HUES64 (cell line): ENCODE measurements at regions not wholly inside any gene's neighbourhood (a gene's known extent, or its start where the extent isn't known, plus 50 kb on each side); places are given as distances from the start of the nearest gene placed in this dataset.

ENCODE experiments used
- H3K27ac ChIP-seq: 2 replicates; pipeline ENCODE4 v1.7.0; 2013; ENCODE audit warnings: low read depth, low read length, inconsistent platforms
- H3K27me3 ChIP-seq: 2 replicates; pipeline ENCODE4 v1.6.1; 2013; ENCODE audit warnings: mild to moderate bottlenecking, low read length; ENCODE audit not compliant: insufficient read depth
- H3K36me3 ChIP-seq: 2 replicates; pipeline ENCODE4 v1.6.1; 2013; ENCODE audit warnings: mild to moderate bottlenecking, low read length; ENCODE audit not compliant: insufficient read depth
- H3K4me1 ChIP-seq: 2 replicates; pipeline ENCODE4 v1.6.1; 2013; ENCODE audit warnings: mild to moderate bottlenecking, low read length, moderate library complexity; ENCODE audit not compliant: insufficient read depth
- H3K4me3 ChIP-seq: 2 replicates; pipeline ENCODE4 v1.5.1; 2013; ENCODE audit warnings: mild to moderate bottlenecking, low read length, moderate library complexity
- H3K9ac ChIP-seq: 2 replicates; pipeline ENCODE4 v1.6.1; 2013; ENCODE audit warnings: mild to moderate bottlenecking, low read depth, low read length
- H3K9me3 ChIP-seq: 2 replicates; pipeline ENCODE4 v1.6.1; 2013; ENCODE audit warnings: low read depth, low read length; ENCODE audit not compliant: insufficient read depth
- WGBS: fragments of 150-250, 120-280 bp; methylation state at CpG from one replicate; pipeline ENCODE4 v1.1.7; 2013; ENCODE audit warnings: missing lambda C conversion rate; 5-methylcytosine and 5-hydroxymethylcytosine counted together

- Histone ChIP-seq H3K36me3 (no peaks in the 10 kb centered on the region), H3K9me3 (no peaks in the 10 kb centered on the region), H3K9ac (no peak overlapping the region), H3K4me1 (peaks cover 22% of the 10 kb centered on the region; the same call in 1 of the 2 replicates), H3K27ac (no peak overlapping the region), H3K27me3 (no peaks in the 10 kb centered on the region), H3K4me3 (no peak overlapping the region)
Observed at GRCh38 chr6:160895562-160895961, 96.0 kb upstream of the MAP3K4 start.

- Histone ChIP-seq H3K27me3 (no peaks in the 10 kb centered on the region), H3K9ac (no peak overlapping the region), H3K36me3 (no peaks in the 10 kb centered on the region), H3K4me3 (no peak overlapping the region), H3K4me1 (peaks cover 18% of the 10 kb centered on the region), H3K27ac (no peak overlapping the region), H3K9me3 (no peaks in the 10 kb centered on the region)
- WGBS, result 72% methylated on average over 6 of the region's 6 CpGs
Observed at GRCh38 chr6:160899671-160900430, 91.7 kb upstream of the MAP3K4 start.

- peaks cover 12% of the 10 kb centered on the region; the same call in 1 of the 2 replicates for H3K9me3 ChIP-seq
- H3K27ac ChIP-seq, result no peak overlapping the region
- no peaks in the 10 kb centered on the region for H3K27me3 ChIP-seq
- H3K4me3 ChIP-seq, result no peak overlapping the region
- H3K36me3 ChIP-seq, result no peaks in the 10 kb centered on the region
- 95% methylated on average over 5 of the region's 5 CpGs for WGBS
- no peak overlapping the region for H3K9ac ChIP-seq
- no peaks in the 10 kb centered on the region; the same call in 1 of the 2 replicates for H3K4me1 ChIP-seq
Observed at GRCh38 chr6:160911949-160912348, 79.6 kb upstream of the MAP3K4 start.

- Histone ChIP-seq H3K4me3 (no peak overlapping the region), H3K9ac (no peak overlapping the region), H3K27me3 (no peaks in the 10 kb centered on the region), H3K4me1 (no peaks in the 10 kb centered on the region; the same call in 1 of the 2 replicates), H3K9me3 (peaks cover 12% of the 10 kb centered on the region; the same call in 1 of the 2 replicates), H3K27ac (no peak overlapping the region), H3K36me3 (no peaks in the 10 kb centered on the region)
- WGBS, result 95% methylated on average over 6 of the region's 6 CpGs
Observed at GRCh38 chr6:160912411-160912810, 79.2 kb upstream of the MAP3K4 start.

GRCh38 chr6:160917572-160917971, 74.0 kb upstream of the MAP3K4 start:
- 94% methylated on average over 3 of the region's 3 CpGs for WGBS
- H3K27ac ChIP-seq, result no peak overlapping the region
- no peaks in the 10 kb centered on the region for H3K4me1 ChIP-seq
- H3K27me3 ChIP-seq, result no peaks in the 10 kb centered on the region
- H3K36me3 ChIP-seq, result no peaks in the 10 kb centered on the region
- H3K4me3 ChIP-seq, result no peak overlapping the region
- H3K9me3 ChIP-seq, result peaks cover 24% of the 10 kb centered on the region
- H3K9ac ChIP-seq, result no peak overlapping the region

- Histone ChIP-seq H3K36me3 (no peaks in the 10 kb centered on the region), H3K27ac (no peak overlapping the region)
- 94% methylated on average over 2 of the region's 2 CpGs for WGBS
Observed at GRCh38 chr6:160919723-160920440, 71.7 kb upstream of the MAP3K4 start.

GRCh38 chr6:160921095-160921494, 70.5 kb upstream of the MAP3K4 start:
- Histone ChIP-seq H3K27me3 (no peaks in the 10 kb centered on the region), H3K4me3 (no peak overlapping the region), H3K9ac (no peak overlapping the region), H3K36me3 (no peaks in the 10 kb centered on the region), H3K9me3 (peaks cover 12% of the 10 kb centered on the region), H3K4me1 (no peaks in the 10 kb centered on the region), H3K27ac (no peak overlapping the region)
- WGBS, result 91% methylated on average over 3 of the region's 3 CpGs

More at GRCh38 chr6:160919723-160920440, 71.7 kb upstream of the MAP3K4 start:
- H3K27me3 ChIP-seq, result no peaks in the 10 kb centered on the region
- no peaks in the 10 kb centered on the region for H3K4me1 ChIP-seq
- H3K9me3 ChIP-seq, result peaks cover 12% of the 10 kb centered on the region
- no peak overlapping the region for H3K4me3 ChIP-seq
- H3K9ac ChIP-seq, result no peak overlapping the region

GRCh38 chr6:160926281-160927276, 65.0 kb upstream of the MAP3K4 start:
- WGBS, result 95% methylated on average over 28 of the region's 29 CpGs
- Histone ChIP-seq H3K9ac (no peak overlapping the region), H3K9me3 (peaks cover 2% of the 10 kb centered on the region; the same call in 1 of the 2 replicates)

GRCh38 chr6:160927416-160927815, 64.2 kb upstream of the MAP3K4 start:
- no peak overlapping the region for H3K27ac ChIP-seq
- no peaks in the 10 kb centered on the region for H3K9me3 ChIP-seq
- no peak overlapping the region for H3K4me3 ChIP-seq
- 90% methylated on average over 2 of the region's 2 CpGs for WGBS
- H3K36me3 ChIP-seq, result no peaks in the 10 kb centered on the region
- H3K4me1 ChIP-seq, result no peaks in the 10 kb centered on the region
- peaks cover 13% of the 10 kb centered on the region for H3K27me3 ChIP-seq
- H3K9ac ChIP-seq, result no peak overlapping the region

More at GRCh38 chr6:160926281-160927276, 65.0 kb upstream of the MAP3K4 start:
- H3K27me3 ChIP-seq, result peaks cover 7% of the 10 kb centered on the region
- no peaks in the 10 kb centered on the region for H3K36me3 ChIP-seq
- H3K27ac ChIP-seq, result no peak overlapping the region
- H3K4me3 ChIP-seq, result no peak overlapping the region
- H3K4me1 ChIP-seq, result no peaks in the 10 kb centered on the region

GRCh38 chr6:160929361-160929760, 62.2 kb upstream of the MAP3K4 start:
- Histone ChIP-seq H3K36me3 (no peaks in the 10 kb centered on the region), H3K9ac (no peak overlapping the region), H3K27ac (no peak overlapping the region), H3K27me3 (peaks cover 13% of the 10 kb centered on the region), H3K9me3 (no peaks in the 10 kb centered on the region), H3K4me3 (no peak overlapping the region), H3K4me1 (no peaks in the 10 kb centered on the region)
- WGBS, result 96% methylated on average over 3 of the region's 3 CpGs
